ENCODE measurements at regions not wholly inside any gene's neighbourhood (a gene's known extent, or its start where the extent isn't known, plus 50 kb on each side); places are given as distances from the start of the nearest gene placed in this dataset.

DNA sequence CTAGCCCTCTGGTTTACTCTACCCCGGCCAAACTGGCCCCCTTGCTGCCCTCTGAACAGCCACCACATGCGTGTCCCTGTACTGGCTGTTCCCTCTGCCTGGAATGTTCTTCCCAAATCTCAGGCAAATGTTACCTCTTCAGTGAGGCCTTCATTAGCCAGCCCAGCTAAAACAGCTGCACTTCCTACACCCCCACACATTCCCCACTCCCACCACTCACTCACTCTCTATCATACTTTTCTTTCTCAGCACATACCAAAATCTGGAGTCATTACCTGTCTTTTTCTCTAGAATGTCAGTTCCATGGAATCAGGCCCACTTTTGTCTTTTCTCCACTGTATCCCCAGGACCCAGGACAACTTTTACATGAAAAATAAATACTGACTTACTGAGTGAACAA lies 401.2 kb upstream of the SULF2 start:
- no peak for DNase-seq (ENCODE audit: insufficient read length, low spot score)
- TF ChIP-seq TAF1 (IDR thresholded peaks at IDR 0.05; ENCODE audit: low read depth, low read length) (no peak), POLR2AphosphoS5 (IDR thresholded peaks at IDR 0.05; ENCODE audit: low read depth, low read length) (no peak), PAX5 (IDR thresholded peaks at IDR 0.05; ENCODE audit: insufficient read depth, low read length, severe bottlenecking) (no peak), SPI1 (IDR thresholded peaks at IDR 0.05; ENCODE audit: low read depth, low read length) (no peak), POU2F2 (IDR thresholded peaks at IDR 0.05; ENCODE audit: low read depth, low read length) (no peak), POLR2A (IDR thresholded peaks at IDR 0.05; ENCODE audit: low read depth, low read length) (no peak)
- no peak for FAIRE-seq

DNA sequence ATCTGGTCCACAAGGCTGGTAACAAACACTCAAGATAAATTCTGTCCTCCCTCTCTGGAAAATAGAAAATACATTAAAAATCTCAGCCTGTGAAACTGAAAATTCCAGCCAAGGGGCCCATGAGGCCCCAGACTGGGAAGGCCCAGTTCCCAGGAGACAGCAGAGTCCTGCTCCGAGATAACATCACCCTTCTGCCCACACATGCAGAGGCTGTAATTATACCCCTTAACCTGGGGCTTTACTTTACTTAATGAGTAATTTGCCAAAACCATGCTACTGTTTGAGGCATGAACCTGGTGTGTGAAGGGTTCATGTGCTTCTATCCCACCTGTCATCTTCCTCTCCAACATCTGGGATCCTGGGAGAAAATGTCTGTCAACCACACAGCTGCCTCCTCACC lies 398.9 kb upstream of the SULF2 start:
- FAIRE-seq (no peak), DNase-seq (ENCODE audit: insufficient read length, low spot score) (no peak)
- TF ChIP-seq TAF1 (IDR thresholded peaks at IDR 0.05; ENCODE audit: low read depth, low read length) (no peak), POLR2A (IDR thresholded peaks at IDR 0.05; ENCODE audit: low read depth, low read length) (no peak), POLR2AphosphoS5 (IDR thresholded peaks at IDR 0.05; ENCODE audit: low read depth, low read length) (no peak), POU2F2 (IDR thresholded peaks at IDR 0.05; ENCODE audit: low read depth, low read length) (no peak), SPI1 (IDR thresholded peaks at IDR 0.05; ENCODE audit: low read depth, low read length) (no peak), PAX5 (IDR thresholded peaks at IDR 0.05; ENCODE audit: insufficient read depth, low read length, severe bottlenecking) (no peak)

DNA sequence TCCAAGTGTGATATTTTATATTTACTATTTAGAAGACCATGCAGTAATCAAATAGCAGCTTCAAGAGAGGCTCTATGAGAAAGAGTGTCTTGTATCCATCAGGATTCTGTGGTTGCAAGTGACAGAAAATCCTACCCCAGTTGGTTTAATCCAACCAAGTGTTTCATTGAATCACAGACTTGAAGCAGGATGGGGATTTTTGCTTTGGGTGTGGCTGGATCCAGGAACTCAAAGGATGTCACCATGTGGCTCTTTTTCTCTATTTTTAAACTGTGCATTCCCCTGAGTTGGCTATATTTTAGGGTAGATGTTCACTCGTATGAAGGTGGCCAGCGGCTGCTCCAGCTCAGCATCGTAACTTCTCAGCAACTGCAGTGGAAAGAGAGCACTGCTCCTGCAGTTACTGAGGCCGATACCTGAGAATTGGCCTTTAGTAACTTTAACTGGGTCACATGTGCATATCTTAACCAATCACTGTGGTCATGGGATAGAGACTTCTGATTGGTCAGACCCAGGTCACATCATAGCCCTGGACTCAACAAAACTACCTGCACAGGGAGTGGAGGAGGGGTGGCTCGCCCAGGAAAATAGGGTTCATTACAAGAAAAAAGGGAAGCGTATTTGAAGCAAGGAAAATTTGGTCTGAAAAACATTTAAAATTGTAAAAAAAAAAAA lies 396.1 kb upstream of the SULF2 start:
- no peak for DNase-seq (ENCODE audit: insufficient read length, low spot score)
- no peak for TF ChIP-seq PAX5 (IDR thresholded peaks at IDR 0.05; ENCODE audit: insufficient read depth, low read length, severe bottlenecking)
- TF ChIP-seq POLR2A (IDR thresholded peaks at IDR 0.05; ENCODE audit: low read depth, low read length): no peak
- no peak for TF ChIP-seq POLR2AphosphoS5 (IDR thresholded peaks at IDR 0.05; ENCODE audit: low read depth, low read length)
- no peak for TF ChIP-seq SPI1 (IDR thresholded peaks at IDR 0.05; ENCODE audit: low read depth, low read length)
- no peak for TF ChIP-seq POU2F2 (IDR thresholded peaks at IDR 0.05; ENCODE audit: low read depth, low read length)
- no peak for TF ChIP-seq TAF1 (IDR thresholded peaks at IDR 0.05; ENCODE audit: low read depth, low read length)
- FAIRE-seq: no peak

DNA sequence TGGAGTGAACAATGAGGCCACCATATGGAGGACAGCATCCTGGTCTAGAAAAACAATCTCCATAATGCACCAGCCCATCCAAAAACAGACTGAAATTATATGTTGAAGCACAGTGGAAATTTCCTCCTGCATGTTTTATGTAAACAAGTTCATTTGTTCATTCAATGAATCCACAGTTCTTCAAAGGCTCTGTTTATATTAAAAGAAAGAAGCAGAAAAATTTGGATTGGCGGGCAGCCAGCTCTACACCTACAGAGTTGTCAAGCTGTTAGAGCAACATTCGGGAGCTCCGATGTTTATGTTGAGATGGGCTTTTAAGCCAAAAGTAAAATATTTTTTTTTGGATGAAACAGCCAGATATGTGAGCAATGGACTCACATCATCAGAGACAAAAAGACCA lies 395.3 kb upstream of the SULF2 start:
- DNase-seq (ENCODE audit: insufficient read length, low spot score) (no peak), FAIRE-seq (no peak)
- TF ChIP-seq POU2F2 (IDR thresholded peaks at IDR 0.05; ENCODE audit: low read depth, low read length): no peak
- TF ChIP-seq POLR2AphosphoS5 (IDR thresholded peaks at IDR 0.05; ENCODE audit: low read depth, low read length): no peak
- TF ChIP-seq SPI1 (IDR thresholded peaks at IDR 0.05; ENCODE audit: low read depth, low read length): no peak
- no peak for TF ChIP-seq POLR2A (IDR thresholded peaks at IDR 0.05; ENCODE audit: low read depth, low read length)
- no peak for TF ChIP-seq TAF1 (IDR thresholded peaks at IDR 0.05; ENCODE audit: low read depth, low read length)
- TF ChIP-seq PAX5 (IDR thresholded peaks at IDR 0.05; ENCODE audit: insufficient read depth, low read length, severe bottlenecking): no peak

DNA sequence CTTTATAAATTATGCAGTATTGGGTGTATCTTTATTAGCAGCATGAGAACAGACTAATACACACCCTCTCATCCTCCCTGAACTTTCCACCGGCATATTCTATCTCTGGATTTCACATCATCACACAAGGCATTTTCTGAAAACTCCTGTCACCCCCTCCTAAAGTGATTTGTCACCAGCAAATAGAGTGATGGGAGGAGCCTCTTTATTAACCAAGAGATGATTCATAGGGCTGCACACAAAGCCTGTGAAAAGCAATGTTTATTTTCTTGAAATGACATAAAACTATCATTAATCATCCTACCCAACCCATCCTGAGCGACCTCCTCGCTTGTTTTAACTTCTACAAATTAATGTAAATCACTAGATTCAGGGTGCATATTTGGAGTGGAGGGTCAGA lies 394.7 kb upstream of the SULF2 start:
- no peak for TF ChIP-seq POLR2AphosphoS5 (IDR thresholded peaks at IDR 0.05; ENCODE audit: low read depth, low read length)
- no peak for TF ChIP-seq POLR2A (IDR thresholded peaks at IDR 0.05; ENCODE audit: low read depth, low read length)
- no peak for TF ChIP-seq SPI1 (IDR thresholded peaks at IDR 0.05; ENCODE audit: low read depth, low read length)
- TF ChIP-seq POU2F2 (IDR thresholded peaks at IDR 0.05; ENCODE audit: low read depth, low read length): no peak
- no peak for TF ChIP-seq TAF1 (IDR thresholded peaks at IDR 0.05; ENCODE audit: low read depth, low read length)
- TF ChIP-seq PAX5 (IDR thresholded peaks at IDR 0.05; ENCODE audit: insufficient read depth, low read length, severe bottlenecking): no peak
- FAIRE-seq (no peak), DNase-seq (ENCODE audit: insufficient read length, low spot score) (no peak)

DNA sequence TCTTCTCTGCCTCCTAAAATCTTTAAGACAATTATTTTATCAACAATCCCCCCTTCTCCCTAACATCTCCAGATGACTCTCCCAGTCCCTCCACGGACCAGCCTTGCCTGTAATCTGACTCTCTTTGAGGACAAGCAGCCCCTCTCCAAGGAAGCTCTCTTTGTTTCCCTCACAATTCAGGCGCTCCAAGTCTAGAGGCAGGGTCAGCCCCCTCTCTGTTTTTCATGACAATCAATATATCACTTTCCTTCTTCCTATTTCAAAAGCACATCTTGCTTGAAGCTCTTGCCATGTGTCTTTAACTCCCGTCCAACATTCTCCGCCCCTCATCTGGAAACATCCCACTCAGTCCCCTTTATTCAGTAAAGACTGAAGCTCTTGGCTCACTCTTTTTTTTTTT lies 393.4 kb upstream of the SULF2 start:
- TF ChIP-seq POLR2A (IDR thresholded peaks at IDR 0.05; ENCODE audit: low read depth, low read length) (no peak), PAX5 (IDR thresholded peaks at IDR 0.05; ENCODE audit: insufficient read depth, low read length, severe bottlenecking) (no peak), POU2F2 (IDR thresholded peaks at IDR 0.05; ENCODE audit: low read depth, low read length) (no peak), POLR2AphosphoS5 (IDR thresholded peaks at IDR 0.05; ENCODE audit: low read depth, low read length) (no peak), SPI1 (IDR thresholded peaks at IDR 0.05; ENCODE audit: low read depth, low read length) (no peak), TAF1 (IDR thresholded peaks at IDR 0.05; ENCODE audit: low read depth, low read length) (no peak)
- DNase-seq (ENCODE audit: insufficient read length, low spot score): no peak
- FAIRE-seq: no peak

DNA sequence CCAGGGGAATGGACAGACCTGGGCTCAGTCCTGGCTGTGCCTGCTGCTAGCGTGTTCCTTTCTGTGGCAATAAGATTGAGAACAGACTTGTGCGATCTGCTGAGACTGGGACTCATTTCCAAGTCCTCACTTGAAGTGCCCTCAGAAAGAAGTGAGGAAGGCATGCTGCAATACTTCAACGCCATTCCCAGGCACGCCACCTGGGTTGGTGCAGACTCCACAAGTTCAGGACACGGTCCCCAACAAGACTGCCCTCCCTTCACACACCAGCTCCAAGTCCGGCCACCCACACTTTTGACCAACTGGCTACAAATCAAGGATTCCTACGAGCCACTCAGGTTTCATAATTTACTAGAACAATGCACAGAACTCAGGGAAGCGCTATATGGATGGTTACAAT lies 391.8 kb upstream of the SULF2 start:
- TF ChIP-seq TAF1 (IDR thresholded peaks at IDR 0.05; ENCODE audit: low read depth, low read length) (no peak), POU2F2 (IDR thresholded peaks at IDR 0.05; ENCODE audit: low read depth, low read length) (no peak), PAX5 (IDR thresholded peaks at IDR 0.05; ENCODE audit: insufficient read depth, low read length, severe bottlenecking) (no peak), POLR2A (IDR thresholded peaks at IDR 0.05; ENCODE audit: low read depth, low read length) (no peak), SPI1 (IDR thresholded peaks at IDR 0.05; ENCODE audit: low read depth, low read length) (no peak), POLR2AphosphoS5 (IDR thresholded peaks at IDR 0.05; ENCODE audit: low read depth, low read length) (no peak)
- DNase-seq (ENCODE audit: insufficient read length, low spot score) (no peak), FAIRE-seq (no peak)

DNA sequence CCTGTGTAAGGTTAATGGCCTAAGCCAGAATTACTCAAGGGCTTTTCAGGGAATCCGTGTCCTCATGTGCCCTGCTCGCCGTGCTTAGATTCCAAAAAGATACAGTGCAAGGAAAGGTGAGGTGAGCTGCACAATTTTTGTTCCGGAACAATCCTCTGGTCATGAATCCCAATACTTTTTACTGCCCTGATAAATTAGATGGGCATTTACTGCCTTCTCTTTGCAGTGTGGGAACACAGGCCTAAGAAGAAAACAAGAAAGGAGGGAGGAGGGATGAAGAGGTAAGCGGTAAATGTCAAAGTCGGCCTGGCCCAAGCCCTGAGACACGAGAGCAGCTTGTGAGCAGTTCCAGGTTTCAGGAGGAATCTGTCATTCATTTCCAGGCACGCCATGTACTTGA lies 390.9 kb upstream of the SULF2 start:
- FAIRE-seq (no peak), DNase-seq (ENCODE audit: insufficient read length, low spot score) (no peak)
- TF ChIP-seq POU2F2 (IDR thresholded peaks at IDR 0.05; ENCODE audit: low read depth, low read length) (no peak), POLR2A (IDR thresholded peaks at IDR 0.05; ENCODE audit: low read depth, low read length) (no peak), POLR2AphosphoS5 (IDR thresholded peaks at IDR 0.05; ENCODE audit: low read depth, low read length) (no peak), SPI1 (IDR thresholded peaks at IDR 0.05; ENCODE audit: low read depth, low read length) (no peak), PAX5 (IDR thresholded peaks at IDR 0.05; ENCODE audit: insufficient read depth, low read length, severe bottlenecking) (no peak), TAF1 (IDR thresholded peaks at IDR 0.05; ENCODE audit: low read depth, low read length) (no peak)

DNA sequence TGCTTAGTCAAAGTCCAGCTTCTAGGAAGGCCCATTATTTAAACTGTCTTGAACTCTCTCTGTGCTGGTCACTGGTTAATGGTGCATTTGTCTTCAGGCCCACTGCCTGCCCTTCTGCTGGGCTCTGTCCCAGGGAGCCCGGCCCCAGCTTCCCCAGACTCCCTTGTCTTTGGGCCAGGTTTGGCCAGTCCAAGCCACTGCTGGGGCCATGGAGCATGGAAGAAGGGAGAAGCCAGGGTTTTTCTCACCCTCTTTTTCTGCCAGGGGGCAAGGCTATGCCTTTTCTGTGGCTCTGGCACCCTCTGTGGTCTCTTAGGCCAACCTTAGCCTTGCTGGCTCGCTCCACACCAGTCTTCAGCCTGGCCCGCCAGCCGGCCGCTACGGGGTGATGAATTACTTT lies 390.0 kb upstream of the SULF2 start:
- FAIRE-seq: no peak
- TF ChIP-seq PAX5 (IDR thresholded peaks at IDR 0.05; ENCODE audit: insufficient read depth, low read length, severe bottlenecking): no peak
- TF ChIP-seq TAF1 (IDR thresholded peaks at IDR 0.05; ENCODE audit: low read depth, low read length): no peak
- DNase-seq (ENCODE audit: insufficient read length, low spot score): no peak

DNA sequence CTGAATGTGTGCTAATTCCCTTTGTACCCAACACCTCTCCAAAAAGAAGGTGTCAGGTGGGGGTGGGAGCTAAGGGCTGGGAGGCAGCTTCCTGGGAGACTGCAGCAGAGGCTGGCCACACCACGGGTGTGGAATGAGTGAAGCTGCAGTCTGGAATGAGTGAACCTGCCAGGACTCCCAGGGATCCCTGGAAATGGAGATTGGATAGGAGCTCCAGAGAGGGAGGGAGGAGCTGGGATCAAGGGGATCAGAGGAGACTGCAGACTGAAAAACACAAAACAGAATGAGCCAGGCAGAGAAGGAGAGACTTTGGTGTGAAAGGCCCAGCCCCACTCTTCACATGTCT lies 387.0 kb upstream of the SULF2 start:
- FAIRE-seq (no peak), DNase-seq (ENCODE audit: insufficient read length, low spot score) (no peak)
- no peak for TF ChIP-seq SPI1 (IDR thresholded peaks at IDR 0.05; ENCODE audit: low read depth, low read length)
- no peak for TF ChIP-seq POLR2A (IDR thresholded peaks at IDR 0.05; ENCODE audit: low read depth, low read length)
- TF ChIP-seq PAX5 (IDR thresholded peaks at IDR 0.05; ENCODE audit: insufficient read depth, low read length, severe bottlenecking): no peak
- no peak for TF ChIP-seq POU2F2 (IDR thresholded peaks at IDR 0.05; ENCODE audit: low read depth, low read length)
- TF ChIP-seq TAF1 (IDR thresholded peaks at IDR 0.05; ENCODE audit: low read depth, low read length): no peak
- no peak for TF ChIP-seq POLR2AphosphoS5 (IDR thresholded peaks at IDR 0.05; ENCODE audit: low read depth, low read length)
